HG03442 (cell line): ENCODE measurements at regions not wholly inside any gene's neighbourhood (a gene's known extent, or its start where the extent isn't known, plus 50 kb on each side); places are given as distances from the start of the nearest gene placed in this dataset.
"Not testable (repeated sequence)": the region's sequence is repeated elsewhere in the genome, so short reads cannot be mapped to it uniquely, and the experiment has no call there.

Experiments
- ATAC-seq: cut with Tn5 transposase; IDR thresholded peaks from one replicate; pipeline ENCODE4 v1.9.1; 2021; ENCODE audit warnings: mild to moderate bottlenecking, moderate library complexity; ENCODE audit not compliant: unreplicated experiment

DNA sequence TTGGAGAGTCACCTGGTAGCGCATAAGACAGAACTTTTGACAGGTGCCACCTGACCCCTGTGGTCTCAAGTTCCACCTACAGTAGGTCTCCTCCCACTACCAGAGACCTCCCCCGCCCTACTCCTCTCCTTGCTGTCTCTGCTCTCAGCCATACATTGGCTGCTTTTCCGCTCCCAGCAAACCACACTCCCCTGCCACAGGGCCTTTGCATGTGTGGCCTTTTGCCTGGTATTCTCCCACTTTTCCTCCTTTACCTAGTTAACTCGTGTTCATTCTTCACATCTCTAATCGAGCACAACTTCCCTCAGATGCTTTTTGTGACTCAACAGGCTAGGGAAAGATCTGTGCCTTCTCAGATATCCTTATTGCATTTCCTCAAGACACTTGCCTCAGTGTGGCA is 218.3 kb upstream of the EEF2KMT start:
- no peak for ATAC-seq

DNA sequence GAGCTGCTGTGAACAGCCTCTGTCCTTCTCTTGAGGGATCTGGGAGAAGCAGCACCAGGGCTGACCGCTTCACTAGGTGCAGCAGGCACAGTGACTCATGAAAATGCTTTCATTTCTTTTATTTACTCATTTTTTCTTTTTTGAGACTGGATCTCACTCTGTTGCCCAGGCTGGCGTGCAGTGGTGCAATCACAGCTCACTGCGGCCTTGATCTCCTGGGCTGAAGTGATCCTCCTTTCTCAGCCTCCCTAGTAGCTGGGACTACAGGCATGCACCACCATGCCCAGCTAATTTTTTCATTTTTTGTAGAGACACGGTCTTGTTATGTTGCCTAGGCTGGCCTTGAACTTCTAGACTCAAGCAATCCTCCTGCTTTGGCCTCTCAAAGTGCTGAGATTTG is 216.8 kb upstream of the EEF2KMT start:
- no peak for ATAC-seq

DNA sequence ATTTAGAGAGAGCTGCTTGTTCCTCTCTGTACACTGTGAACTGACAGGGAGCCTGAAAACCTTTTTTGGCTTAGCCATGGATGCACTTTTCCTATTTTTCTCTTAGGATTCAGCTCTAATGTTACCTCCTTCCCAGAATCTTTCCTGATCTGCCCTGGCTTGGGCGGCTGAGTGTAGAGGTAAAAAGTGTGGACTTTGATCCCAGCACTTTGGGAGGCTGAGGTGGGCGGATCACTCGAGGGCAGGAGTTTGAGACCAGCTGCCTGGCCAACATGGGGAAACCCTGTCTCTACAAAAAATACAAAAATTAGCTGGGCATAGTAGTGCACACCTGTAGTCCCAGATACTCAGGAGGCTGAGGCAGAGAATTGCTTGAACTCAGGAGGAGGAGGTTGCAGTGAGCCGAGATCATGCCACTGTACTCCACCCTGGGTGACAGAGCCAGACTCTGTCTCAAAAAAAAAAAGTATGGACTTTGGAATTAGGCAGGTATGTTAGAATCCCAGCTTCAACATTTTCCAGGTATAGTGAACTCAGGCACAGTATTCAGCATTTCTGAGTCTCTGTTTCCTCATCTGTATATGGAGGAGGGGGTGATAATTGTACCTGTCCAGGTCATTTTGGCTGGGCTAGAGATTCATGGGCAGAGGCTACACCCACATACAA is 212.5 kb upstream of the EEF2KMT start:
- no peak for ATAC-seq

DNA sequence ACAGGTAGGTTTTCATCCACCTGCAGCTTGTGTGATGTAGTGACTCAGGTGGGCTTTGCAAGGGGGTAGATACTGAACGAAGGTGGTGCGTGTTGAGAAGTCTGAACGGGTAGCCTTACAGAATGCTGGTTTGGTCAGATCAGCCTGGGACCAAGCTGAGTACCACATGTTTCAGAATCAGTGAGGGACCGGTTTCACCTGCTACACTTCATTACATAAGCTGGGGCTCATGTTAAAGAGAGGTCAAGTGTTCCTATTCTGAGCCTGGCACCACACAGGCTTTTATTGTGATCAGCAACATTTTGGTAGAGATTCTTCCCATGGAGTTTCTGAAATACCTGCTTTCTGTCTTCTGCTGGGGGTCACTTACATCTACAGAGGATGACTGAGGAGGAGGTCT is 207.4 kb upstream of the EEF2KMT start:
- no peak for ATAC-seq

DNA sequence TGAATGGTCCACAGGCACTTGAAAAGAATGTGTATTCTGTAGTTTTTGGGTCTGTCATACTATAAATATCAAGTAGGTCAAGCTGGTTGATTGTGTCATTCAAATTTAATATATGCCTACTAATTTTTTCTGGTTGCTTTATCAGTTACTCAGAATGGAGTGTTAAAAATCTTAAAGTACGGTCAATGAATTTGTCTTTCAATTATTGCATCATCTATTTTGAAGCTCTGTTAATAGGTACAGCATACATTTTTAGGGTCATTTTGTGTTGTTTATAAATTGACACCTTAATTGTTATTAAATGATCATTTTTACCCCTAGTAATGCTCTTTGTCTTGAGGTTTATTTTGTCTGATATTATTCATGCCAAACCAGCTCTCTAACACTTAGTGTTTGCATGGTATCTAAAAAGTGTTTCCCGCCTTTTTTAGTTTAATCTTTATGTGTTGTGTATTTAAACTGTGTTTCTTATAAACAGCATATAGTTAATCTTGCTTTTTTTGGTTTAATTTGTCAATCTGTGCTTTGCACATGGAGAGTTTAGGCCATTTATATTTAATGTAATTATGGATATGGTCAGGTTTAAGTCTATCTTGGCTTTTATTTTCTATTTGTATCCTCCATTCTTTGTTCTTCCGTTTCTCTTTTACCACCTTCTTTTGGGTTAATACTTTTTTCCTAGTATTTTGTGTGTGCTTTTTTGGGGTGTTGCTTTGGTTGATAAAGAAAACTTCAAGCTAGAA is 204.9 kb upstream of the EEF2KMT start:
- ATAC-seq: no peak

DNA sequence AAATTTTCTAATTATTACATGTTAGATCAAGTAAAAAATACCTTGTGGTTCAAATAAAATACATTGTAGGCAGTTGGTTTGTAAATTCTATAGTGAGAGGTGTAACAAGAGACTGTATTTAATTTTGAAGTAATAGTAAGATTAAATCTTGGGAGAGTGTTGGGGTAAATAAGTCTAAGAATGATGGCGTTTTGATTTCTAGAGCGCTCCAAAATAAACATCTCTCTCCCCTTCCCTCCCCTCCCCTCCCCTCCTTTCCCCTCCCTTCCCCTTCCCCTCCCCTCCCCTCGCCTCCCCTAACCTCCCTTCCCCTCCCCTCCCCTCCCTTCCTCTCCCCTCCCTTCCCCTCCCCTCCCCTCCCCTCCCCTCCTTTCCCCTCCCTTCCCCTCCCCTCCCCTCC is 200.6 kb upstream of the EEF2KMT start:
- ATAC-seq: no peak

DNA sequence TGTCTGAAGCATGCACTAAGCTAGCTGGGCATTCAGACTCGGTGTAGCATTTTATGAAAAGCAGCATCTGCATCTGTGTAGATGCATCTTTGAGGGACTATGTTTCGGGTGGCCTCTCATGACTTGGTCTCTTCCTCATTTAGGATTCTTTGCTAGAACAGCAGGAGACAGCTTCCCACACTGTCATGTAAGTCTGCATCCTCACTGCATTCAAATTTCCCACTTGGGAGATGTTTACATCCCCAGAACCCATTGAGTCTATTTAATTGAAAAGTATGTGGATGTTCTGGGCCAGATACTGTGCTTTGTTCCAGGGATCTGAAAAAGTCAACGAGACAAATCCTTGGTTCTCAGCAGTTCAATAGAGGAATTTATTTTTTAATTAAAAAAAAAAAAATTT is 198.6 kb upstream of the EEF2KMT start:
- no peak for ATAC-seq

DNA sequence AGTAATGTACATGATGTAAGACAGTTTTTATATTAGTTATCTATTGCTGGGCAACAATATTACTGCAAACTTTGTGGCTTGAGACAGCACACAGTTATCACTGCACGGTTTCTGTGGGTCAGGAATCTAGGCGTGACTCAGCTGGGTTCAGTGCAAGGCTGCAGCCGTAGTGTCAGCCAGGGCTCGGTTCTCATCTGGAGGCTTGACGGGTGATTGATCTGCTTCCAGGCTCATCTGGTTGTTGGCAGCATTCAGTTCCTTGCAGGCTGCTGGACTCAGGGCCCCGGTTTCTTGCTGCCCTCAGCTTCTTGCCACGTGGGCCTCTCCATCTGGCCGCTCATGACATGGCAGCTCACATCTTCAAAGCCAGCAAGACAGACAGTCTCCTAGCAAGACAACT is 197.7 kb upstream of the EEF2KMT start:
- ATAC-seq: not testable (repeated sequence)

DNA sequence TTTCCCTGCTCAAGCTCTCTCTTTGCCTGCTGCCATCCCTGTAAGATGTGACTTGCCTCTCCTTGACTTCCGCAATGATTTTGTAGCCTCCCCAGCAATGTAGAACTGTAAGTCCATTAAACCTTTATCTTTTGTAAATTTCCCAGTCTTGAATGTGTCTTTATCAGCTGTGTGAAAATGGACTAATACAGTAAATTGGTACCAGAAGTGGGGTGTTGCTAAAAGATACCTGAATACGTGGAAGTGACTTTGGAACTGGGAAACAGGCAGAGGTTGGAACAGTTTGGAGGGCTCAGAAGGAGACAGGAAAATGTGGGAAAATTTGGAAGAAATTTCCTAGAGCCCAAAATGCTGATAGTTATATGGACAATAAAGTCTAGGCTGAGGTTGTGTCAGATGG is 184.6 kb upstream of the EEF2KMT start:
- not testable (repeated sequence) for ATAC-seq

DNA sequence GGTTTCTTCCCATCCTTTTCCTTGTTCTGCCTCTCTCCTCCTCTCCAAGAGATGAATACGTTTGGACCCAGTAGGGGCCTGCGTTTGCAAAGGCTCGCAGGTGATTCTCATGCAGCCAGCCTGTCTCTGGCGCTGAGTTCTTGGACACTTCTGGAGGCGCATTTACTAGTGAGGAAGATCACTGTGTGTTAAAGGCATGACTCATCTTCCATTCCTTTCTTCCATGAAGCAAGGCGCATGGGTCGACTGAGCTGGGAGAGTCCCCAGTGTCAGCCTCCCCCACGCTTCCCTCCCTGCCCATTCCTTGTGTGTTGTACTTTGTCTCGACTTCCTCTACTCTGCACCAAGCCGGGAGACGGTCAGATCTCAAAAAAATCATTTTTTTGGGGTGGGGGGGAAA is 159.9 kb upstream of the EEF2KMT start:
- no peak for ATAC-seq

DNA sequence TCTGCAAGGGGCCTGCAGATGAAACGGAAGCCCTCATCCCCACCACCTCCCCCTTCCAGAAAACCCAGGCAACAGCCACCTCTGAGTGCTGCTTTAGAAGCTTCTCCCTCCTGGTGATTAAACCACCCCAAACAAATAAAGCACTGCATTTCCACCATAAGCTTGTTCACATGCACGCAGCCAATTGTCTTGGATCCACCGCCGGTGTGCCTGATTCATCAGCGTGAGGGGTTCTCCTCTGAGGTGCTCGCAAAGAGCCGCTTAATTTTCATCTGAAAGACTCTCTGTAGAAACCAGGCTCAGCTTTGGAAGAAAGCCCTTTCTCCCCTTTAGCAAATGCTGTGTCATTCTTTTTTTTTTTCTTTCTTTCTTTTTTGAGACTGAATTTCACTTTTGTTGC is 155.2 kb upstream of the EEF2KMT start:
- ATAC-seq: no peak

DNA sequence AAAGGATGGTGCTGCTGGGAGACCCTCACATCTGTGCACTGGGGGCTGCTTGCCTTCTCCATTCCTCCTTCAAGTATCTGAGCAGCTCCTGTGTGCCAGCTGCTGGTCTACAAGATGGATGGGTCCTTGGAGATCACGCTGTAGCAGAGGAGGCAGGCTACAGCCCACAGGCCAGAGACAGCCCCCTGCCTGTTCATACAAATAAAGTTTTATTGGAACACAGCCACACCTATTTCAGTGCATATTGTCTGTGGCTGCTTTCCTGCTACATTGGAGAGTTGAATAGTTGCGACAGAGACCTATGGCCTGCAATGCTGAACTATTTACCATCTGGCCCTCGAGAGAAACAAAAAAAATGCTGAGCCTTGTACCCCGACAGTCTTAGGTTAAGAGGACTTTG is 149.8 kb upstream of the EEF2KMT start:
- ATAC-seq: not testable (repeated sequence)

DNA sequence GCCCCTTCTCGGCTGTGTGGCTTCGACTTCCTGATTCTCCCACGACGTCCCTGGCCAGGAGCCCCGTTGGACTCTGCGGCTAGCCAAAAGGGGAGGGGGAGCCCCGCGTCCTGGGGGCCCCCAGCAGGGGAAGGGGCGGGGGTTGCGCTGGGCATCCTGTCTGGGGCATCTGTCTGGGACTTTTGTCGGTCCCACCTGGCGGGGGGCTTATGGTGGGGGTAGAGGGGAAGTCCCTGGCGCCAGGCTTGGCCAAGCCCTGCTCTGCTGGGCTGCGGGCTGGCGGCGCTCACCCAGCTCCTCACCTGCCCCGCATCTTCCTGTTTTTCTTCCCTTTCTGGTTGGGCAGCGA is 142.7 kb upstream of the EEF2KMT start:
- ATAC-seq: not testable (repeated sequence)

DNA sequence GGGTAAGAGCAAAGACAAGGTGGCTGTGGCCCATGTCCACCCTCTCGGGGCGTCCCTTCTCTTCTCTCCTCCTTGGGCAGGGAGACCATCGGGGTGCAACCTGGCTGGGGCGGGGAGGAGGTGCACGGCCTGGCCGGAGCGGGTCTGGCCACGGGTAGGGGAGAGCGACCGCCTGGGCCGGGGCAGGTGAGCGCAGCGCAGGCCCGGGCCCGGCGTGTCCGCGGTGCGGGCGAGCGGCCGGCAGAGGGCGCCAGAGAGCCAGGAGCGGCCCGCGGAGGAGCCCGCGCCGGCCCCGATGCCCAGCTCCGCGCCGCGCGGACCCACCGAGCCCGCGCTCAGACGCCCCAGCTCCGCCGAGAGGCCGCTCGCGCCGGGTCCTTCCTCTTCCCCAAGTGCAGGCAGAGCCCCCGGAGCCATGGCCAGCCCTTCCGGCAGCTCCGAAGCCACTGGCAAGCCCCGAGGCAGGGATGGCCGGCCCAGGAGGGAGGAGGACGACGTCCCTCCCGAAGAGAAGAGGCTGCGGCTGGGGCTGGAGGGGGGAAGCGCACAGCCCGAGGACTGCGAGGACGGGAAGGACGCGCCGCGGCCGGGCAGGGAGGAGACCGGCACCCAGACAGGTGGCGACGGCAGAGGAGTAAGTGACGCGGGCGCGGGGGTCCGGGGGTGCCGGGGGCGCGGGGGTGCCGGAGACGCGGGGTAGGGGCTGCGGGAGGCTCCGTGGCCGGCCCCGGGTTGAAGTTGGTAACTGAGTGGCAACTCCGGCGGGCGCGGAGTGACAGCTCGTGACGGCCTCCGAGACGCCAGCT is 142.1 kb upstream of the EEF2KMT start:
- ATAC-seq: not testable (repeated sequence)

DNA sequence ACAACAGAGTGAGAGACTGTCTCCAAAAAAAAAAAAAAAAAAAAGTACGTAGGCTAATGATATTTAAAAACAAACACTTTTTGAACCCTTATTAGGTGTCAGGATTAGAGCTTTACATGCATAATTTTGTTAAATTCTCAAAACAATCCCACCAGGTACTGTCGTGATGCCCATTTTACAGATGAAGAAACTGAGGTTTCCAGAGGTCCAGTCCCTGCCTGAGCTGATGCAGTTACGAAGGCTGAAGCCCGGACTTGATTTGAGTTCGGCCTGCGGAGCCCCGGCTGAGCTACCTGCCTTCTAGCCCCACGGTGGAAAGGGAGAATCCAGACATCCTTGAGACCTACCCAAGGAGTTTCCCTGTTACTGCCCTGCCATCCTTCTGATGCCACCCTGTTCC is 137.5 kb upstream of the EEF2KMT start:
- no peak for ATAC-seq

DNA sequence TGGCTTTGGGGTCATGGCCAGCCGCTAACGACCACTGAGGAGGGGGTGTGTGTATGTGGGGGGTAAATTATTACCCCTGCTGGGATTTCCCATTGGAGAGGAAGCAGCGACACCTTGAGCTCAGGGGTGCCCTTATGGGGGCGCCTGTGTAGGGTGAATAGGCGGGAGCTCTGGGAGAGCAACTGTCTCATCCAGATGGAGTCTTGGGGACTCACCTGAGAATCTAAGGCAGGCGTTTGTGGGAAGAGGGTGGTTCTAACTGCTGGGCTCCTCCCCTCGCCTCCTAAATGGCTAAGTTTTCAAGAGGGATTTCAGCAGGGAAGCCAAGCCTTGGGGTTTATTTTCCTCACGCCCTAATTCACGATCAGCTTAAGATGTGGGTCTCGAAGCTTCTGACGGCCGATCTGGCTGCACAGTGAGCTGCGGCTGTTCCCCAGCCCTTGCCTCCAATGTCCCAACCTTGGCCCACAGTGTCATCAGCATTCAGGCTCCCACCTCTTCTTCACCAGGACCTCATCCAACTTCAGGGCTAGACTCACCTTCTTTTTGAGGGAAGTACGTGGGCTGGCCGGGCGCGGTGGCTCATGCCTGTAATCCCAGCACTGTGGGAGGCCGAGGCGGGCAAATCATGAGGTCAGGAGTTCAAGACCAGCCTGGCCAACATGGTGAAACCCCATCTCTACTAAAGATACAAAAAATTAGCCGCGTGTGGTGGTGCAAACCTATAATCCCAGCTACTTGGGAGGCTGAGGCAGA is 136.9 kb upstream of the EEF2KMT start:
- no peak for ATAC-seq

DNA sequence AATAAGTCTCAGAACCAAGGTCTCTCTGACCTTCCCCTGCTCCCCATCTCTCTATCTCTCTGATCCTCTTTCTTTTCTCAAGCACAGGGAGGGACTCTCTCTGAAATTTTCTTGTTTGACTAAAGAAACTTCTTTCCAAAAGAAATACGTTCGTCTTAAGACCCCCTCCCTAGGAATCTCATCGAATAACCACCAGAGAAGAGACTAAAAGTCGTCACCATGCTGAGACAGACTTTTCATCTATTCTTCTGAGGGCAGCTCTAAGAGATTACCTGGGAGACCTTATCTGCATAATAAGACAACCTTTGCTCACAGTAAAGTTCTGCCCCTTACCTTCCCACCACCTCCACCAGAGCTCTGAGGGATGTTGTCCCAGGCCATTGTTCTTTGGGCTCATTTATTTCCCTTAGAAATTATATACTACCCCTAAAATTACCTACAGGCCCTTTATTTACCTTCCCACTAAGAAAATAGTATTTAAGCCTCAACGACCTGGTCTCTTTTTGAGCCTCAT is 133.7 kb upstream of the EEF2KMT start:
- ATAC-seq: no peak

DNA sequence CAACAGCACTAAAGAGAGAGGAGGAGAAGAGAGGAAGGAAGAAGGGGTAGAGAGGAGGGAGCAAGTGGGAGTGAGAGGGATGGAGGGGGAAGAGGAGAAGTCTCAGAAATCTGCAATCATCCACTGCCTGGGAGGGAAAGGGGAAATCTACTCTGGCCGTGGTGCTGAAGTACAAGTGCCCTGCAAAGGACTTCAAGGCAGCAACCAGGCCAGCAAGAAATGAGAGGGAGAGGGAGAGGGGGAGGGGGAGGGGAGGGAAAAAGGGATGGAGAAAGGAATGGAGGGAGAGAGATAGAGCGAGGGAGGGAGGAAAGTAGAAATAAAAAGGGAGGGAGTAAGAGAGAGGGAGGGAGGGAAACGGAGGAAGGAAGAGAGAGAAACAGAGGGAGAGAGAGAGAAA is 130.8 kb upstream of the EEF2KMT start:
- ATAC-seq: no peak

DNA sequence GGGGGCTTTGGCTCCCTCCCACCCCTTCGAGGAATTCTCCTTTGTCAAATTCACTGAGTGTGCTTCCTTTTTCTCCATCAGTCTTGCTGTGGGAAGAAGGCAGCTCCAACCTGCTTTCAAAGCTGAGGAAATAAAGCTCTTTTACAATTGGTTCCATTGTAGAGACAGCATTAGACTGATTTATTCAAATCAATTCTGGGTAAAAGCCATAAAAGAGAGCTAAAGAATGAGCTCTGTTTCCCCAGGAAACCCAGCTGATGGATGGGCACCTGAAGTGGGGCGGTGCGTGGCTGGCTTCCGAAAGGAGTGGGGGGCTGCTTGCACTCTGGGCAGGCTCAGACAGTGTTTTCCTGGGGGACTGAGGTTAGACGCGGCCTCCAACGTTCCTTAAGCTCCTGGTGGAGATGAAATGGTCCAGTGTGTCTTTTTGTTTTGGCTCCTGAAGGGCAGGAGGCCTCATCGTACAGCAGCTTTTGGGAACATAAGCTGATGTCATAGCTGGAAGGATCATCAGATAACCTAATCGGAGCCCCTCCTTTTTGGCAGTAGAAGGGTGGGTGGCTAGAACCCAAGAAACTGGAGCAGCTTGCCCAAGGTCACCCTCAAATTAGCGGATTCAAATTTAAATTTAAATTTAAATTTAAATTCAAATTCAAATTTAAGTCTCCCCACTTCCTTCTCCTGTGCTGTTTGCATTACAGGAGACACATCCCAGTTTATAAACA is 128.5 kb upstream of the EEF2KMT start:
- no peak for ATAC-seq

DNA sequence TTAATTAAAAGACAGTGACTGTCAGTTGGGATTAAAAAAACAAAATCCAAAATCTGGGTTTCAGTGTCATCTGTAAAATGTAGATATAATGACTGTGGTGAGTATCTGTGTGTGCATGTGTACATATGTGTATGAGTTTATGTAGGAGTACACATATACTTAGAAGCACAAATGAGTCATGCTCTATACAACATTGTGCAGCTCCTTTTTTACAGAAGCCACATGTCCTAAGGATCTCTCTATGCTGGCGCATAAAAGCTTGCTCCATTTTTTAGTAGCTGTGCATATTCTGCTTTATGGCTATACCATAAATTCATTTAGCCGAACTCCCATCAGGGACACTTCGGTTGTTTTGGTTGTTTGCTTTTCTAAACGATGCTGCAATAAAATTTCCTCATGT is 125.2 kb upstream of the EEF2KMT start:
- ATAC-seq: no peak
